Left ventricle myocardium inferior (tissue), 1 donor: ENCODE measurements at regions not wholly inside any gene's neighbourhood (a gene's known extent, or its start where the extent isn't known, plus 50 kb on each side); places are given as distances from the start of the nearest gene placed in this dataset.
"Not testable (repeated sequence)": the region's sequence is repeated elsewhere in the genome, so short reads cannot be mapped to it uniquely, and the experiment has no call there.

Experiments used
- DNase-seq: peaks from one replicate; pipeline ENCODE4 v3.0.0-alpha.2; 2020
- H3K27ac ChIP-seq: fragments of 200-600 bp; replicated peaks from 2 replicates; pipeline ENCODE4 v1.8.0; 2021
- H3K27me3 ChIP-seq: fragments of 200-600 bp; 2 replicates; pipeline ENCODE4 v1.8.0; 2021; ENCODE audit warnings: low read depth
- H3K36me3 ChIP-seq: fragments of 200-600 bp; 2 replicates; pipeline ENCODE4 v1.8.0; 2021
- H3K4me1 ChIP-seq: fragments of 200-600 bp; 2 replicates; pipeline ENCODE4 v1.8.0; 2021
- H3K4me3 ChIP-seq: fragments of 200-600 bp; 2 replicates; pipeline ENCODE4 v1.8.0; 2021; ENCODE audit warnings: mild to moderate bottlenecking, moderate library complexity
- H3K9me3 ChIP-seq: fragments of 200-600 bp; replicated peaks from 2 replicates; pipeline ENCODE4 v1.8.0; 2021
- CTCF ChIP-seq: fragments of 200-600 bp; IDR thresholded peaks from 2 replicates; pipeline ENCODE4 v1.8.0; 2021; ENCODE audit warnings: antibody characterized with exemption, mild to moderate bottlenecking, borderline replicate concordance
- intact Hi-C: fragments of 100-400 bp; cut with micrococcal nuclease; formaldehyde crosslinking; loops from one replicate; pipeline ENCODE4 v1.11.0; 2022
- donor health status: DM: no; HTN: yes; CAD: no; lungs with severe emphysema.

DNA sequence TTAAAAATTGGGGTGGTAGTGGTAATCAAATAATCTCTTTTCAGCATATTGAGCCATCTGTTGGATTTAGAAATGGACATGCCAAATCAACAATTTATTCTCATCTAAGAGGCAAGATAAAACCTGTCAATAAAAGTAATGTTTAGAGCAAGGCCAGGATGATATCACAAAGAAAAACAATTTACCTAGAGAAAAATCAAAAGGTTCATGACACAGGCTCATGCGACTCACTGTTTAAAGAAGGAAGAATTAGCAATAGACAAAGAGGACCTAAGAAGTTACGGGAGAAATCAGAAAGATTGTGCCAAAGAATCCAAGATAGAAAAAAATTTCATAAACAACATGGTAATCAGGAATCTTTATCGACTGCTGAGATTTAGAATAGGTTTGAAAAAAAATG lies 868.5 kb upstream of the GBE1 start:
- intact Hi-C loops: no loop called here
- H3K27ac ChIP-seq: no peak overlapping the region
- no peak for TF ChIP-seq CTCF
- no peaks in the 10 kb centered on the region for H3K27me3 ChIP-seq
- DNase-seq: no peak
- no peaks in the 10 kb centered on the region for H3K36me3 ChIP-seq
- H3K4me3 ChIP-seq: no peak overlapping the region
- H3K4me1 ChIP-seq: no peaks in the 10 kb centered on the region
- H3K9me3 ChIP-seq: peaks cover 8% of the 10 kb centered on the region

GRCh38 chr3:82628385-82629014 lies 867.1 kb upstream of the GBE1 start:
- intact Hi-C loops: no loop called here
- Histone ChIP-seq H3K36me3 (no peaks in the 10 kb centered on the region), H3K4me1 (no peaks in the 10 kb centered on the region), H3K27ac (no peak overlapping the region), H3K4me3 (no peak overlapping the region), H3K27me3 (no peaks in the 10 kb centered on the region), H3K9me3 (peaks cover 22% of the 10 kb centered on the region)
- DNase-seq: no peak
- TF ChIP-seq CTCF: no peak

DNA sequence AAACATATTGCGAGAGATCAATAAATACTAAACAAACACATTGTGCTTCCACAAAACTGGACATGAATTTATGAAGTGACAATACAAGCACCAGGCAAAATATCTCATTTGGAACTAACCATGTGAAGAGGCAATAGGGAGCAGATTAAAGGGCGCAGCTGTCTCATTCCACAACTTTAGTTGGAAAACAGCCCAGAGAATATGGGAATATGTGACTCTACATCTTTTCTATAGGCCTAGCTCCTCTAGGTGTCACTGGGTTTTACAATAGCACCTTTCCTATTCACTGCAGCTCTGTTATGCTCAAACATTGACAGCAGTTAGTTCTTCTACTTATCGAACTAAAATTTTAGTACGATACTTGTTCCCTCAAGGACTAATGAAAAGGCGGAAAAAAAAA lies 866.3 kb upstream of the GBE1 start:
- no peaks in the 10 kb centered on the region for H3K4me1 ChIP-seq
- H3K4me3 ChIP-seq: no peak overlapping the region
- intact Hi-C loops: no loop called here
- no peak for TF ChIP-seq CTCF
- no peaks in the 10 kb centered on the region for H3K27me3 ChIP-seq
- H3K9me3 ChIP-seq: peaks cover 30% of the 10 kb centered on the region
- H3K27ac ChIP-seq: no peak overlapping the region
- DNase-seq: no peak
- no peaks in the 10 kb centered on the region for H3K36me3 ChIP-seq

DNA sequence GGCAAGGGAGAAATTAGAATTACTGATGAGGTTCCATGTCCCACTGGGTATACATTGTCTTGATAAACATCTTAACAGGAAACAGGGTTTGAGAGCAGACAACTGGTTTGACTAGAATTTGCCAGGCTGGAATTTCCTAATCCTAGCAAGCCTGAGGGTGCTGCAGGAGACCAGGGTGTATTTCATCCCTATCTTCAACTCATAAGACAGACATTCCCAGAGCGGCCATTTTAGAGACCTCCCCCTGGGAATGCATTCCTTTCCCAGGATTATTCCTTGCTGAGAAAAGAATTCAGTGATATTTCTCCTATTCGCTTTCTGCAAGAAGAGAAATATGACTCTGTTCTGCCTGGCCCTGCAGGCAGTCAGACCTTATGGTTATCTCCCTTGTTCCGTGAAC lies 859.3 kb upstream of the GBE1 start:
- H3K36me3 ChIP-seq, H3K27me3 ChIP-seq, DNase-seq, H3K4me1 ChIP-seq, H3K4me3 ChIP-seq, intact Hi-C loops, H3K27ac ChIP-seq: not testable (repeated sequence)
- peaks cover 64% of the 10 kb centered on the region for H3K9me3 ChIP-seq

DNA sequence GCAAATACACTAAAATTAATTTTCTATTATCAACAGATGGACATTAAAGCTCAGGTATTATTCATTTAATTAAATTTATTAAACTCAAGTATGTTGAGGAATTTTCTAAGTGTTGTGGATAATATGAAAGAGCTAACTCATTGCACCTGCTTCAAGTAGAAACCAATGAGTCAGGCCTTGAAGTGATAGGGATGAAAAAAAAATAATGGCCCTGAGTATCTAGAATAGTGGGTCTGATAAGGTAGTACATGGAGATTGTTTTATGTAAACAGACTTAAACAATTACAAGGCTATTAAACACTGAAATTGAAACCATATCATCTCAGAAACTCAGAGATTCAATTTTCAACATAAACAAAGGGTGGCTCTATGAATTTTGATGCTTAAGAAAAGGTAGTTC lies 857.1 kb upstream of the GBE1 start:
- TF ChIP-seq CTCF: no peak
- H3K4me3 ChIP-seq: no peak overlapping the region
- H3K27ac ChIP-seq: no peak overlapping the region
- no peaks in the 10 kb centered on the region for H3K4me1 ChIP-seq
- H3K36me3 ChIP-seq: no peaks in the 10 kb centered on the region
- intact Hi-C loops: no loop called here
- H3K9me3 ChIP-seq: peaks cover 43% of the 10 kb centered on the region
- no peaks in the 10 kb centered on the region for H3K27me3 ChIP-seq
- no peak for DNase-seq

DNA sequence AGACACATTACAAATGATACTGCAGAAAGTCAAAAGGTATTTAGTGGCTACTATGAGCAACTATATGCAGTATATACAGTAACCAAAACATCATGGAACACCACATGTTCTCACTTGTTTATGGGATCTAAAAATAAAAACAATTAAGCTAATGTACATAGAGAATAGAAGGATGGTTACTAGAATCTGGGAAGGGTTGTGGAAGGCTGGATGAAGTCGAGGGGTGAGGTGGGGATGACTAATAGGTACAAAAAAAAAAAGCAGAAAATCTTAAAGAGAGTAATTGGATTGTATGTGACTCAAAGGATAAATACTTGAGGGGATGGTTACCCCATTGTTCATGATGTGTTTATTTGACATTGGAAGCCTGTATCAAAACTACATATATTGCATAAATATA lies 848.8 kb upstream of the GBE1 start:
- H3K4me1 ChIP-seq: no peaks in the 10 kb centered on the region
- H3K27me3 ChIP-seq: no peaks in the 10 kb centered on the region
- no peak overlapping the region for H3K4me3 ChIP-seq
- H3K9me3 ChIP-seq: peaks cover 42% of the 10 kb centered on the region
- DNase-seq: no peak
- no peaks in the 10 kb centered on the region for H3K36me3 ChIP-seq
- H3K27ac ChIP-seq: no peak overlapping the region
- TF ChIP-seq CTCF: no peak
- intact Hi-C loops: no loop called here
